Islet precursor cell (in vitro differentiated cells): ENCODE measurements at regions not wholly inside any gene's neighbourhood (a gene's known extent, or its start where the extent isn't known, plus 50 kb on each side); places are given as distances from the start of the nearest gene placed in this dataset.
"Not testable (repeated sequence)": the region's sequence is repeated elsewhere in the genome, so short reads cannot be mapped to it uniquely, and the experiment has no call there.

Experiments
- DNase-seq: peaks from one replicate; pipeline ENCODE4 v3.0.0-alpha.2; 2018

- DNase-seq: no peak
Measured at GRCh38 chr4:103305355-103305754, 107.2 kb upstream of the CENPE start.

DNA sequence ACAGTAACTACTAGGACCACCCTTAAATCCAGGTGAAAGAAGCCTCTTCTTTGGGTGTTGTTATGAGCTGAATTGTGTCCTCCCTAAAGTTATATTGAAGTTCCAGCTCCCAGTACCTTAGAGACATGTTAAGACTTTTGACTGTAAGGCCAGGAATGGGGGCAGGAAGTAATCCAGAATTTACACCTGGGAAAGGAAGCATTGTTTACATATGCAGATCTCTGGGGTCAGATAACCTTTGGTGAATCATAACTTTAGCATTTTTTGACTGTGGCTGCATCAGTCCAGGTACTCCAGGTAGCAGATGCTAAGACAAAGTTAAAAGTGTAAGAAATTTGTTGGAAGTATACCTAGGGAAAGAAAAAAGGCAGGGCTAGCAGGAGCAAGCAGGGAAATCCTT, 104.9 kb upstream of the CENPE start:
- DNase-seq: peak; percentile 63

GRCh38 chr4:103292959-103293358, 94.8 kb upstream of the CENPE start:
- DNase-seq: no peak

DNA sequence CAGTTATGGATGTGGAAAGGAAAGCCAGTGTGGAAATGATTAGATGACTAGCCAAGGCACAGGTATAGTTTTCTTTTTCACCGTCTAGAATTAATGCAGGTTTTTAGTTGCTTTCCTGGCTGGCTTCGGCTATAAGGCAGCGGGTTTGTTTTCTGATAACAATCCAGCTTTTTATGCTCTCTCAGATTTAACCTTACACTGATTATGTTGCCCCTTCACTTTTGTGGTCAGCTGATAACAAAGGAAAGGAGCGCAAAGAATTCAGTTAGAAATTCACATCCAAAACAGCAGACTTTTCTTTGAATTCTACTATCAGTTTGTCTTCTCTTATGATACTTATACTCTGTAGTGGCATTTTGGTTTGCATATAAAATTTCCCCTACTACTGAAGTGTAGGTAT, 94.2 kb upstream of the CENPE start:
- DNase-seq: no peak

DNA sequence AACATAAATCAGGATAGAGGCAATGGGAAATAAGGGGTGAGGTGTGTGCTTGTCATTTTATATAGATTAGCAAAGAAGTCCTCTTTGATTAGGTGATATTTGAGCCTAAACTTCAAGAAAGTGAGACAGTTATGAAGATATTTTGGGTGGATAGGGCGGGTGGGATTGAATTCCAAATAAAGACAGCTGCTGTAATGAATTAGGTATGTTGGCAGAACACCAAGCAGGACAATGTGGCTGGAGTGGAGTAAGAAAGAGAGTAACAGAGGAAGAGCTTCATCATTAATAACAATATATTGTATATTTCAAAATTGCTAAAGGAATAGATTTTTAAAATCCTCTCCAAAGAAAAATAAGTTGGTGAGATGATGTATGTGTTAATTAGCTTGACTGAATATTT, 91.0 kb upstream of the CENPE start:
- no peak for DNase-seq

DNA sequence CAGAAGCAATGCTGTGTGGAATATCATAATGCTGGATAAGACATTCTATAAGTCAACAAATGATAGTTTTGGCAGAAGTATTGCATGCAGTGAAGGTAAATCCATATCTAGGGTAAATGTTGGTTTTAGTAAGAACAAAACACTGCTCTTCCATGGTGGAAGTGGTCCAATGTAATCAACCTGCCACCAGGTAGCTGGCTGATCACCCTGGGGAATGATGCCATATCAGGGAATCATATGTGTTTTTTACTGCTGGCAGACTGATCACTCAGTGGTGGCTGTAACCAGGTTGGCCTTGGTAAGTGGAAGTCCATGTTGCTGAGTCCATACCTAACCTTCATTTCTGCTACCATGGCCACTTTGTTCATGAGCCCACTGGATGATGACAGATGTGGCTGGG, 74.0 kb upstream of the CENPE start:
- DNase-seq: no peak

DNA sequence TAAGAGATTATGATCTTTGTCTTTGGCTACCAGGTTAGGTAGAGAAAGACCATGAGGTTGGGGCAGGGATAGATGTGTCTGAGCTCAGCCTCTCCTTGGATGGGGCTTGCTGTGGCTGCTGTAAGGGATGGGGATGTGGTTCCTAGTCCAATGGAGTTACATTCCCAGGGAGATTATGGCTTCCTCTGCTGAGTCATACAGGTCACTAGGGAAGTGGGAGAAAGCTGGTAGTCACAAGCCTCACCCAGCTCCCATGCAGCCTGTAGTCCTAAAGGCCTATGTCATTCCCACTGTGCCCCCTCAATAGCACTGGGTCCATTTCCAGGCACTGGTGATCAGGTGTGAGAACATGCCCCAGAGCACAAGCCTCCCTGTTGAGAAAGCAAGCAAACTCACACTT, 70.6 kb upstream of the CENPE start:
- DNase-seq: no peak

- no peak for DNase-seq
Measured at GRCh38 chr4:103264905-103265304, 66.8 kb upstream of the CENPE start.

DNA sequence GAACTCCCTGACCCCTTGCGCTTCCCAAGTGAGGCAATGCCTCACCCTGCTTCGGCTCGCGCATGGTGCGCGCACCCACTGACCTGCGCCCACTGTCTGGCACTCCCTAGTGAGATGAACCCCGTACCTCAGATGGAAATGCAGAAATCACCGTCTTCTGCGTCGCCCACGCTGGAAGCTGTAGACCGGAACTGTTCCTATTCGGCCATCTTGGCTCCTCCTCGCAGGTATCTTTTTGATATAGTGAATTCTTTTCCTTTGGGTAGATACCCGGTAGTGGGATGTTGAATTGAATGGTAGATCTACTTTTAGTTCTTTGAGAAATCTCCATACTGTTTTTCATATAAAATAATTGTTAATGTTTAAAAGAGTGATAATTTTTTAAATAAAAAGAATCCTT, 57.9 kb upstream of the CENPE start:
- not testable (repeated sequence) for DNase-seq
